ENCODE measurements at regions not wholly inside any gene's neighbourhood (a gene's known extent, or its start where the extent isn't known, plus 50 kb on each side); places are given as distances from the start of the nearest gene placed in this dataset.
"Not testable (repeated sequence)": the region's sequence is repeated elsewhere in the genome, so short reads cannot be mapped to it uniquely, and the experiment has no call there.

- Histone ChIP-seq H3K36me3 (no peaks in the 10 kb centered on the region), H3K27ac (no peak overlapping the region), H3K4me3 (ENCODE audit: low read depth in 1 of 2, low read length in 1 of 2) (no peak overlapping the region), H3K9me3 (no peaks in the 10 kb centered on the region), H3K27me3 (no peaks in the 10 kb centered on the region), H3K4me1 (ENCODE audit: control insufficient read depth in 1 of 2, insufficient read depth in 1 of 2, low read depth in 1 of 2, low read length in 1 of 2) (no peaks in the 10 kb centered on the region)
- no peak for TF ChIP-seq CTCF (IDR thresholded peaks at IDR 0.05)
Observed at GRCh38 chr16:5762362-5762761, 664.8 kb upstream of the EEF2KMT start.

- Histone ChIP-seq H3K4me3 (ENCODE audit: low read depth in 1 of 2, low read length in 1 of 2) (no peak overlapping the region), H3K27ac (no peak overlapping the region), H3K36me3 (no peaks in the 10 kb centered on the region), H3K4me1 (ENCODE audit: control insufficient read depth in 1 of 2, insufficient read depth in 1 of 2, low read depth in 1 of 2, low read length in 1 of 2) (no peaks in the 10 kb centered on the region), H3K9me3 (no peaks in the 10 kb centered on the region), H3K27me3 (no peaks in the 10 kb centered on the region)
- no peak for TF ChIP-seq CTCF (IDR thresholded peaks at IDR 0.05)
Observed at GRCh38 chr16:5761592-5761991, 664.0 kb upstream of the EEF2KMT start.

GRCh38 chr16:5758281-5758680 is 660.7 kb upstream of the EEF2KMT start:
- Histone ChIP-seq H3K27ac (no peak overlapping the region), H3K36me3 (no peaks in the 10 kb centered on the region), H3K4me3 (ENCODE audit: low read depth in 1 of 2, low read length in 1 of 2) (no peak overlapping the region), H3K9me3 (no peaks in the 10 kb centered on the region), H3K4me1 (ENCODE audit: control insufficient read depth in 1 of 2, insufficient read depth in 1 of 2, low read depth in 1 of 2, low read length in 1 of 2) (no peaks in the 10 kb centered on the region), H3K27me3 (no peaks in the 10 kb centered on the region)
- TF ChIP-seq CTCF (IDR thresholded peaks at IDR 0.05), result no peak

- H3K4me1 ChIP-seq (ENCODE audit: control insufficient read depth in 1 of 2, insufficient read depth in 1 of 2, low read depth in 1 of 2, low read length in 1 of 2), result no peaks in the 10 kb centered on the region
- no peak for TF ChIP-seq CTCF (IDR thresholded peaks at IDR 0.05)
- H3K27me3 ChIP-seq, result no peaks in the 10 kb centered on the region
- H3K9me3 ChIP-seq, result no peaks in the 10 kb centered on the region
- H3K27ac ChIP-seq, result no peak overlapping the region
- H3K36me3 ChIP-seq, result no peaks in the 10 kb centered on the region
- no peak overlapping the region for H3K4me3 ChIP-seq (ENCODE audit: low read depth in 1 of 2, low read length in 1 of 2)
Observed at GRCh38 chr16:5756969-5757368, 659.4 kb upstream of the EEF2KMT start.

- H3K27ac ChIP-seq, result no peak overlapping the region
- H3K36me3 ChIP-seq, result no peaks in the 10 kb centered on the region
- H3K9me3 ChIP-seq, result no peaks in the 10 kb centered on the region
- no peak overlapping the region for H3K4me3 ChIP-seq (ENCODE audit: low read depth in 1 of 2, low read length in 1 of 2)
- TF ChIP-seq CTCF (IDR thresholded peaks at IDR 0.05), result no peak
- H3K27me3 ChIP-seq, result no peaks in the 10 kb centered on the region
- no peaks in the 10 kb centered on the region for H3K4me1 ChIP-seq (ENCODE audit: control insufficient read depth in 1 of 2, insufficient read depth in 1 of 2, low read depth in 1 of 2, low read length in 1 of 2)
Observed at GRCh38 chr16:5753381-5753780, 655.8 kb upstream of the EEF2KMT start.

GRCh38 chr16:5751216-5751615 is 653.6 kb upstream of the EEF2KMT start:
- no peak overlapping the region for H3K4me3 ChIP-seq (ENCODE audit: low read depth in 1 of 2, low read length in 1 of 2)
- no peaks in the 10 kb centered on the region for H3K27me3 ChIP-seq
- TF ChIP-seq CTCF (IDR thresholded peaks at IDR 0.05), result no peak
- no peaks in the 10 kb centered on the region for H3K36me3 ChIP-seq
- H3K9me3 ChIP-seq, result no peaks in the 10 kb centered on the region
- H3K4me1 ChIP-seq (ENCODE audit: control insufficient read depth in 1 of 2, insufficient read depth in 1 of 2, low read depth in 1 of 2, low read length in 1 of 2), result no peaks in the 10 kb centered on the region
- H3K27ac ChIP-seq, result no peak overlapping the region

GRCh38 chr16:5750439-5750838 is 652.8 kb upstream of the EEF2KMT start:
- H3K4me3 ChIP-seq (ENCODE audit: low read depth in 1 of 2, low read length in 1 of 2); H3K4me1 ChIP-seq (ENCODE audit: control insufficient read depth in 1 of 2, insufficient read depth in 1 of 2, low read depth in 1 of 2, low read length in 1 of 2); H3K27ac ChIP-seq; H3K27me3 ChIP-seq; H3K36me3 ChIP-seq; H3K9me3 ChIP-seq: not testable (repeated sequence)

Data from neutrophil (primary cell).